ENCODE measurements at regions not wholly inside any gene's neighbourhood (a gene's known extent, or its start where the extent isn't known, plus 50 kb on each side); places are given as distances from the start of the nearest gene placed in this dataset.

- no peak for DNase-seq (ENCODE audit: low read depth in 2 of 2)
Measured at GRCh38 chr4:189083769-189084168, 856.9 kb upstream of the FRG1 start.

GRCh38 chr4:189084671-189085070 is 856.0 kb upstream of the FRG1 start:
- no peak for DNase-seq (ENCODE audit: low read depth in 2 of 2)

GRCh38 chr4:189087971-189088370 is 852.7 kb upstream of the FRG1 start:
- no peak for DNase-seq (ENCODE audit: low read depth in 2 of 2)

- DNase-seq (ENCODE audit: low read depth in 2 of 2) = no peak
Measured at GRCh38 chr4:189088780-189089179, 851.9 kb upstream of the FRG1 start.

- peak in 1 of 2 donors; percentile 14 for DNase-seq (ENCODE audit: low read depth in 2 of 2)
Measured at GRCh38 chr4:189090174-189090814, 850.4 kb upstream of the FRG1 start.

GRCh38 chr4:189092581-189092980 is 848.1 kb upstream of the FRG1 start:
- DNase-seq (ENCODE audit: low read depth in 2 of 2) = peak in 1 of 2 donors; percentile 63

GRCh38 chr4:189096108-189096507 is 844.6 kb upstream of the FRG1 start:
- no peak for DNase-seq (ENCODE audit: low read depth in 2 of 2)

GRCh38 chr4:189096717-189097116 is 844.0 kb upstream of the FRG1 start:
- DNase-seq (ENCODE audit: low read depth in 2 of 2) = no peak

GRCh38 chr4:189098932-189099696 is 841.6 kb upstream of the FRG1 start:
- no peak for DNase-seq (ENCODE audit: low read depth in 2 of 2)

- DNase-seq (ENCODE audit: low read depth in 2 of 2) = no peak
Measured at GRCh38 chr4:189113389-189113888, 827.2 kb upstream of the FRG1 start.

GRCh38 chr4:189117426-189117825 is 823.2 kb upstream of the FRG1 start:
- DNase-seq (ENCODE audit: low read depth in 2 of 2) = peak in 1 of 2 donors; percentile 64

GRCh38 chr4:189121336-189121735 is 819.3 kb upstream of the FRG1 start:
- DNase-seq (ENCODE audit: low read depth in 2 of 2) = peak in 1 of 2 donors; percentile 74

- DNase-seq (ENCODE audit: low read depth in 2 of 2) = peak; percentile 2 to 87
Measured at GRCh38 chr4:189124149-189124758, 816.4 kb upstream of the FRG1 start.

GRCh38 chr4:189124791-189125190 is 815.9 kb upstream of the FRG1 start:
- DNase-seq (ENCODE audit: low read depth in 2 of 2) = peak in 1 of 2 donors; percentile 73

- DNase-seq (ENCODE audit: low read depth in 2 of 2) = no peak
Measured at GRCh38 chr4:189126040-189126439, 814.6 kb upstream of the FRG1 start.

- DNase-seq (ENCODE audit: low read depth in 2 of 2) = no peak
Measured at GRCh38 chr4:189128341-189128740, 812.3 kb upstream of the FRG1 start.

- no peak for DNase-seq (ENCODE audit: low read depth in 2 of 2)
Measured at GRCh38 chr4:189129044-189129694, 811.5 kb upstream of the FRG1 start.

GRCh38 chr4:189131118-189131517 is 809.6 kb upstream of the FRG1 start:
- DNase-seq (ENCODE audit: low read depth in 2 of 2) = no peak

- no peak for DNase-seq (ENCODE audit: low read depth in 2 of 2)
Measured at GRCh38 chr4:189136462-189136861, 804.2 kb upstream of the FRG1 start.

GRCh38 chr4:189143263-189143952 is 797.3 kb upstream of the FRG1 start:
- DNase-seq (ENCODE audit: low read depth in 2 of 2) = no peak

Data from lung microvascular endothelial cell (primary cell).